ENCODE measurements at regions not wholly inside any gene's neighbourhood (a gene's known extent, or its start where the extent isn't known, plus 50 kb on each side); places are given as distances from the start of the nearest gene placed in this dataset.
A peak's percentile ranks its signal among the peaks of the same experiment; 100 is the strongest.

- Histone ChIP-seq H3K27me3 (no peaks in the 10 kb centered on the region), H3K4me3 (no peak overlapping the region), H3K4me1 (replicated peaks in 1 of 2) (no peaks in the 10 kb centered on the region), H3K27ac (no peak overlapping the region), H3K9me3 (replicated peaks in 1 of 3) (no peaks in the 10 kb centered on the region), H3K36me3 (replicated peaks in 1 of 2) (no peaks in the 10 kb centered on the region)
- intact Hi-C loops (cut with DNase I), result no loop called here
- no peak for TF ChIP-seq CTCF (IDR thresholded peaks at IDR 0.05)
- TF ChIP-seq POLR2A (IDR thresholded peaks at IDR 0.05), result no peak
- peak in 1 of 7 donors; percentile 18 for DNase-seq
- 20 to 33% (median 27%) methylated on average over 1 of the region's 1 CpG for WGBS, 4 donors
These were observed 322.7 kb downstream of the MSX2 start for GRCh38 chr5:175047048-175047447.

DNA sequence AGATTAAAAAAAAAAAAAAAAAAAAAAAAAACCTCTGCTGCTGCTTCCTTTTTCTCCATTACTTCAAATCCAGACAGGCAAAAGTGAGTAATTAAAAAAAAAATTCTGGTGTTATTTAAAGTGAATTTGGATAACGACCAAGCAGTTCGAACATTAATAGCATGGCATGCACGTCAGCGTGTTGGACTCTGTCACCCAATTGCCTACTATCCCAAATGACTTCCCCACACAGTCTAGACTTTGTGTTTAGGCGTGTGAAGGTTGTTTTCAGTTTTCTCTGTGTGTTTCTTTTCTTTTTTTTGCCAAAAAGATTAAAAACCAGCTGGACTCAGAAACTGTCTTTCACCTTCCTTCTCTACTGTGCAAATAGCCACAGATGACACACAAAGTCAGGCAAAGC is 321.4 kb downstream of the MSX2 start:
- no peaks in the 10 kb centered on the region for H3K27me3 ChIP-seq
- no peaks in the 10 kb centered on the region for H3K36me3 ChIP-seq (replicated peaks in 1 of 2)
- WGBS, 4 donors, result 70 to 77% (median 74%) methylated on average over 5 of the region's 5 CpGs
- H3K4me3 ChIP-seq, result no peak overlapping the region
- H3K9me3 ChIP-seq (replicated peaks in 1 of 3), result no peaks in the 10 kb centered on the region
- H3K27ac ChIP-seq, result no peak overlapping the region
- TF ChIP-seq POLR2A (IDR thresholded peaks at IDR 0.05) (no peak), CTCF (IDR thresholded peaks at IDR 0.05) (no peak)
- no peaks in the 10 kb centered on the region for H3K4me1 ChIP-seq (replicated peaks in 1 of 2)
- intact Hi-C loops (cut with DNase I), result no loop called here
- DNase-seq, result no peak

GRCh38 chr5:175037820-175038219 is 313.4 kb downstream of the MSX2 start:
- TF ChIP-seq CTCF (IDR thresholded peaks at IDR 0.05), result no peak
- no peak for TF ChIP-seq POLR2A (IDR thresholded peaks at IDR 0.05)
- no peak for DNase-seq
- 86 to 97% (median 93%) methylated on average over 2 of the region's 2 CpGs for WGBS, 4 donors
- no peak overlapping the region for H3K27ac ChIP-seq
- no peaks in the 10 kb centered on the region for H3K9me3 ChIP-seq (replicated peaks in 1 of 3)
- H3K36me3 ChIP-seq (replicated peaks in 1 of 2), result no peaks in the 10 kb centered on the region
- no peaks in the 10 kb centered on the region for H3K4me1 ChIP-seq (replicated peaks in 1 of 2)
- intact Hi-C loops (cut with DNase I), result no loop called here
- no peak overlapping the region for H3K4me3 ChIP-seq
- no peaks in the 10 kb centered on the region for H3K27me3 ChIP-seq

DNA sequence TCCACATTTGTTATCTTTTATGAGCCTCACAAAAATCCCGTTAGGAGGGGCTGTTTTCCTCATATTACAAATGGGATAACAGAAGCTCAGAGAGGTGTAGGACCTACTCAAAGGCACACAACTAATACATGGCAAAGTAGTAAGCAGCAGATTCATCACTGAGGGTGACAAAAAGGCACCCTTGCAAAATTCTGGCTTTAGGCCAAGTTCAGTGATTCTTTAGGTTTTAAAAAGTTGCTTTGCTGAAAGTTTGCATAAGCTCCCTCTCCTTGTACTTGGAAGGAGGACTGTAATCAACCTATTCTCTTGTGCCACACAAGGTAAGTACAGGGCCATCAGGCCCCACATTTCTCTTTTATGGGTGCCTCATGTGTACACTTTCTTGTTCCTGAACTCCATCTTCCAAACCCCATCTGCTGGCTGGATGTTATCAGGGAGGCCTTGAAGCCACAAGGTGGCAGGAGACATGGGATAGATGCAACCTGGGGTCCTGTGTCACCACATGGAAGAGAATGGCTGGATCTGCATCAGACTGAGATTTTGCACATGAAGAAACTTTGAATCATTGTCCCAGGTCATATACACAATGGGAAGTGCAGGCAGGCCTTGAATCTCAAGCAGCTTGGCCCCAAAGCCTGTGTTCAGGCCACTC is 311.6 kb downstream of the MSX2 start:
- Histone ChIP-seq H3K27me3 (no peaks in the 10 kb centered on the region), H3K4me1 (replicated peaks in 1 of 2) (no peaks in the 10 kb centered on the region), H3K36me3 (replicated peaks in 1 of 2) (no peaks in the 10 kb centered on the region), H3K9me3 (replicated peaks in 1 of 3) (no peaks in the 10 kb centered on the region), H3K4me3 (no peak overlapping the region), H3K27ac (no peak overlapping the region)
- intact Hi-C loops (cut with DNase I), result no loop called here
- no peak for DNase-seq
- WGBS, 4 donors, result 0 to 81% (median 36%) methylated on average over 1 of the region's 1 CpG
- TF ChIP-seq POLR2A (IDR thresholded peaks at IDR 0.05), result no peak
- no peak for TF ChIP-seq CTCF (IDR thresholded peaks at IDR 0.05)
